Endodermal cell (in vitro differentiated cells): ENCODE measurements at regions not wholly inside any gene's neighbourhood (a gene's known extent, or its start where the extent isn't known, plus 50 kb on each side); places are given as distances from the start of the nearest gene placed in this dataset.
"Not testable (repeated sequence)": the region's sequence is repeated elsewhere in the genome, so short reads cannot be mapped to it uniquely, and the experiment has no call there.

Experiments
- DNase-seq: peaks from one replicate; pipeline ENCODE4 v3.0.0-alpha.2; 2017
- H3K27ac ChIP-seq: 2 replicates; pipeline ENCODE4 v1.5.1; 2013; ENCODE audit warnings: mild to moderate bottlenecking, low read depth, low read length, moderate library complexity
- H3K27me3 ChIP-seq: 2 replicates; pipeline ENCODE4 v1.6.1; 2013; ENCODE audit warnings: mild to moderate bottlenecking, low read length, moderate library complexity; ENCODE audit not compliant: insufficient read depth, control insufficient read depth, poor library complexity, severe bottlenecking
- H3K36me3 ChIP-seq: 2 replicates; pipeline ENCODE4 v1.7.0; 2013; ENCODE audit warnings: mild to moderate bottlenecking, low read length, moderate library complexity; ENCODE audit not compliant: control insufficient read depth, insufficient read depth
- H3K4me1 ChIP-seq: one replicate; pipeline ENCODE4 v1.7.0; 2013; ENCODE audit warnings: low read length; ENCODE audit not compliant: control insufficient read depth, insufficient read depth
- H3K4me3 ChIP-seq: 2 replicates; pipeline ENCODE4 v1.5.1; 2013; ENCODE audit warnings: mild to moderate bottlenecking, low read length, moderate library complexity
- H3K9ac ChIP-seq: 2 replicates; pipeline ENCODE4 v1.6.1; 2013; ENCODE audit warnings: mild to moderate bottlenecking, low read length, moderate library complexity; ENCODE audit not compliant: poor library complexity, severe bottlenecking; ENCODE audit errors: extremely low read depth
- H3K9me3 ChIP-seq: 2 replicates; pipeline ENCODE4 v1.6.1; 2013; ENCODE audit warnings: mild to moderate bottlenecking, low read length, moderate library complexity; ENCODE audit not compliant: control insufficient read depth
- H3K27ac Mint-ChIP-seq: 2 replicates; pipeline ENCODE4 v1.8.0; 2020; ENCODE audit warnings: mixed read lengths
- H3K27me3 Mint-ChIP-seq: 2 replicates; pipeline ENCODE4 v1.8.0; 2021; ENCODE audit warnings: mild to moderate bottlenecking, mixed read lengths; ENCODE audit not compliant: insufficient read depth
- H3K36me3 Mint-ChIP-seq: 2 replicates; pipeline ENCODE4 v1.8.0; 2020; ENCODE audit warnings: low read depth, mixed read lengths
- H3K4me1 Mint-ChIP-seq: 2 replicates; pipeline ENCODE4 v1.8.0; 2020; ENCODE audit warnings: mixed read lengths
- H3K4me3 Mint-ChIP-seq: 2 replicates; pipeline ENCODE4 v1.8.0; 2020; ENCODE audit warnings: mild to moderate bottlenecking, moderate library complexity, mixed read lengths
- H3K9me3 Mint-ChIP-seq: 2 replicates; pipeline ENCODE4 v1.8.0; 2020; ENCODE audit warnings: mild to moderate bottlenecking, mixed read lengths
- WGBS, 2 experiments: methylation state at CpG; one replicate each; pipeline versions ENCODE4 v1.1.5 to v1.1.7; 2013; ENCODE audit warnings: missing lambda C conversion rate in 2 of 2, mixed read lengths in 1 of 2; ENCODE audit not compliant: insufficient coverage in 1 of 2, insufficient read length in 1 of 2; 5-methylcytosine and 5-hydroxymethylcytosine counted together
- TF ChIP-seq, protein P1 (sequence below): fragments of 200-600 bp; sonication (generic); conservative IDR thresholded peaks from 2 replicates; pipeline ENCODE4 v1.5.0; 2021; ENCODE audit warnings: antibody characterized with exemption, mild to moderate bottlenecking

- not testable (repeated sequence) for H3K4me3 Mint-ChIP-seq, DNase-seq, H3K9me3 Mint-ChIP-seq, H3K27me3 Mint-ChIP-seq, H3K4me1 ChIP-seq, H3K9ac ChIP-seq, H3K9me3 ChIP-seq, H3K4me1 Mint-ChIP-seq, H3K27ac Mint-ChIP-seq, H3K4me3 ChIP-seq, H3K27ac ChIP-seq, H3K27me3 ChIP-seq, H3K36me3 ChIP-seq, H3K36me3 Mint-ChIP-seq
- 92 to 100% methylated on average over 1 to 11 of the region's 11 CpGs for WGBS, 2 experiments
Observed at GRCh38 chr16:29146808-29147643, 162.2 kb downstream of the LAT start.

DNA sequence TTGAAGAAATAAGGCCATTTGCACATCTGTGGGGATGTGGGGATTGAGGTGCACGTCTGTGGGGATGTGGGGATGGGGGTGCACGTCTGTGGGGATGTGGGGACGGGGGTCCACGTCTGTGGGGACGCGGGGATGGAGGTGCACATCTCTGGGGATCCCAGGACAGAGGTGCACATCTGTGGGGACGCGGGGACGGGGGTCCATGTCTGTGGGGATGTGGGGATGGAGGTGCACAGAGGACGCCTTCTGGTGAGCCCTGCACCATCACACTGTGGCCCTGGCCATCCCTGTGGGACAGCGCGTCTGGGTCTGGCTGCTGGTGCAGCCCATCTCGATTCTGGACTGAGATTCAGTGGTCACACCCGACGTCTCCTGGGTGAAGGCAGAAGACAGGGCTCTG is 161.4 kb downstream of the LAT start:
- H3K9me3 ChIP-seq = no peaks in the 10 kb centered on the region

DNA sequence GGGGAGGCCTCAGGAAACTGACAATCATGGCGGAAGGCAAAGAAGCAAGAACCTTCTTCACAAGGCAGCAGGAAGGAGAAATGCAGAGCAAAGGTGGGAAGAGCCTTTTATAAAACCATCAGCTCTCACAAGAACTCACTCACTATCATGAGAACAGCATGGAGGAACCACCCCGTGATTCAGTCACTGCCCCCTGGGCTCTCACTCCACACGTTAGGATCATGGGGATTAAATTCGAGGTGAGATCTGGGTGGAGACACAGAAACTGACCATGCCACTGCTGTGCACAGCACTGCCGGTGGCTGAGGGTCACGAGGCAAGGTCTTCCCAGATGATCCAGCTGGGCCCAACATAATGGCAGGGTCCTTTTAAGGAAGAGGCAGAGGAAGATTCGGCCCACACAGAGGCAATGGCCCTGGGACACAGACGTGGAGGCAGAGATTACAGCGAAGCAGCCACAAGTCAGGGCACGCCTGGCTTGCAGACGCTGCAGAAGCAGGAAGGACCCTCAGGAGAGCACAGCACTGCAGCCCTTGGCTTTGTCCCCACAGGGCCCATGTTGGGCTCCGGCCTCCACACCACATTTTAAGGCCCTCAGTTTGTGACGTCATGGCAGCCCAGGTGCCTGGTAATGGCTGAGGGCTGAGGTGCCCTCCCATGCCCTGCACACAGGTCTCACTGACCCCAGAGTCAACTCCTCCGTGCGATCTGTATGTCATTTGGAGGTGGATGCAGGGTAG is 160.8 kb downstream of the LAT start:
- H3K36me3 Mint-ChIP-seq, DNase-seq, H3K9ac ChIP-seq, H3K4me3 Mint-ChIP-seq, H3K27me3 Mint-ChIP-seq, H3K4me1 Mint-ChIP-seq, H3K9me3 Mint-ChIP-seq, H3K4me3 ChIP-seq, H3K27ac ChIP-seq, H3K4me1 ChIP-seq, H3K9me3 ChIP-seq, H3K27ac Mint-ChIP-seq, H3K27me3 ChIP-seq, H3K36me3 ChIP-seq: not testable (repeated sequence)
- 90 to 93% methylated on average over 5 to 15 of the region's 15 CpGs for WGBS, 2 experiments

More for the DNA sequence above, 161.4 kb downstream of the LAT start:
- Histone ChIP-seq H3K4me3 (no peak overlapping the region), H3K27ac (no peak overlapping the region), H3K9ac (no peak overlapping the region), H3K27me3 (no peaks in the 10 kb centered on the region), H3K36me3 (no peaks in the 10 kb centered on the region), H3K4me1 (no peaks in the 10 kb centered on the region)
- H3K27me3 Mint-ChIP-seq = no peaks in the 10 kb centered on the region
- DNase-seq = no peak
- no peak overlapping the region for H3K27ac Mint-ChIP-seq
- TF ChIP-seq, protein P1, sequence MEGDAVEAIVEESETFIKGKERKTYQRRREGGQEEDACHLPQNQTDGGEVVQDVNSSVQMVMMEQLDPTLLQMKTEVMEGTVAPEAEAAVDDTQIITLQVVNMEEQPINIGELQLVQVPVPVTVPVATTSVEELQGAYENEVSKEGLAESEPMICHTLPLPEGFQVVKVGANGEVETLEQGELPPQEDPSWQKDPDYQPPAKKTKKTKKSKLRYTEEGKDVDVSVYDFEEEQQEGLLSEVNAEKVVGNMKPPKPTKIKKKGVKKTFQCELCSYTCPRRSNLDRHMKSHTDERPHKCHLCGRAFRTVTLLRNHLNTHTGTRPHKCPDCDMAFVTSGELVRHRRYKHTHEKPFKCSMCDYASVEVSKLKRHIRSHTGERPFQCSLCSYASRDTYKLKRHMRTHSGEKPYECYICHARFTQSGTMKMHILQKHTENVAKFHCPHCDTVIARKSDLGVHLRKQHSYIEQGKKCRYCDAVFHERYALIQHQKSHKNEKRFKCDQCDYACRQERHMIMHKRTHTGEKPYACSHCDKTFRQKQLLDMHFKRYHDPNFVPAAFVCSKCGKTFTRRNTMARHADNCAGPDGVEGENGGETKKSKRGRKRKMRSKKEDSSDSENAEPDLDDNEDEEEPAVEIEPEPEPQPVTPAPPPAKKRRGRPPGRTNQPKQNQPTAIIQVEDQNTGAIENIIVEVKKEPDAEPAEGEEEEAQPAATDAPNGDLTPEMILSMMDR = no peak
- H3K9me3 Mint-ChIP-seq = no peaks in the 10 kb centered on the region
- no peaks in the 10 kb centered on the region for H3K4me1 Mint-ChIP-seq
- WGBS, 2 experiments = 91 to 97% methylated on average over 5 to 15 of the region's 15 CpGs
- H3K36me3 Mint-ChIP-seq = no peaks in the 10 kb centered on the region
- no peak overlapping the region for H3K4me3 Mint-ChIP-seq

DNA sequence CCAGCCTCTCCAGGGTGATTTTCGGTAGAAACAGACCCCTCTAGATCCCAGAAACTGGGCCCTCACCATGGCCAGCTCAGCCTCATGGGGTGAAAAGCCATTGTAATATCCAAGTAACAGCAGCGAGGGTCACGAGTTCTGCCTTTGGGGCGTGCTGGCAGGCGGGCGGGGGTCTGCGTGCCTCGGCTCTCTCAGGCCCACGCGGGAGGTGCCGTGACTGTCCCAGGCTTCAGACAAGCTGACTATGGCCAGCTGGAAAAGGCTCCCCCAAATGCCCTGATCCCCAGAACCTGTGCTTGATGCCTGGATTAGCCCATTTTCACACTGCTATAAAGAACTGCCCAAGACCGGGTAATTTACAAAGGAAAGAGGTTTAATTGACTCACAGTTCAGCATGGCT is 160.2 kb downstream of the LAT start:
- not testable (repeated sequence) for DNase-seq, H3K9me3 Mint-ChIP-seq, H3K9ac ChIP-seq, H3K36me3 Mint-ChIP-seq, H3K4me3 Mint-ChIP-seq, H3K9me3 ChIP-seq, H3K4me3 ChIP-seq, H3K27ac Mint-ChIP-seq, H3K27me3 Mint-ChIP-seq, H3K4me1 Mint-ChIP-seq, H3K27ac ChIP-seq, H3K27me3 ChIP-seq, H3K4me1 ChIP-seq, H3K36me3 ChIP-seq
- WGBS, 2 experiments = 93 to 94% methylated on average over 3 to 12 of the region's 12 CpGs

- H3K27me3 Mint-ChIP-seq, DNase-seq, H3K36me3 ChIP-seq, H3K27ac Mint-ChIP-seq, H3K4me1 ChIP-seq, H3K9me3 Mint-ChIP-seq, H3K9me3 ChIP-seq, H3K27ac ChIP-seq, H3K9ac ChIP-seq, H3K4me3 ChIP-seq, H3K36me3 Mint-ChIP-seq, H3K4me3 Mint-ChIP-seq, H3K4me1 Mint-ChIP-seq, H3K27me3 ChIP-seq: not testable (repeated sequence)
- 65 to 90% methylated on average over 3 to 15 of the region's 15 CpGs for WGBS, 2 experiments
Observed at GRCh38 chr16:29144669-29145062, 159.8 kb downstream of the LAT start.

- not testable (repeated sequence) for H3K27ac ChIP-seq, H3K4me1 Mint-ChIP-seq, H3K36me3 Mint-ChIP-seq, H3K9ac ChIP-seq, H3K27me3 Mint-ChIP-seq, DNase-seq, H3K4me1 ChIP-seq, H3K4me3 ChIP-seq, H3K27me3 ChIP-seq, H3K36me3 ChIP-seq, H3K27ac Mint-ChIP-seq, H3K4me3 Mint-ChIP-seq, H3K9me3 ChIP-seq, H3K9me3 Mint-ChIP-seq
- WGBS, 2 experiments = 93 to 96% methylated on average over 3 to 19 of the region's 23 CpGs
Observed at GRCh38 chr16:29143739-29144668, 159.2 kb downstream of the LAT start.
